Epithelial cell of esophagus (primary cell): ENCODE measurements at regions not wholly inside any gene's neighbourhood (a gene's known extent, or its start where the extent isn't known, plus 50 kb on each side); places are given as distances from the start of the nearest gene placed in this dataset.

Source experiments
- DNase-seq: peaks from one replicate; pipeline ENCODE4 v3.0.0; 2010; ENCODE audit warnings: low read depth
- H3K4me3 ChIP-seq: 2 replicates; pipeline ENCODE4 v1.5.1; 2011; ENCODE audit warnings: mild to moderate bottlenecking, low read length, control low read depth
- CTCF ChIP-seq: IDR thresholded peaks from 2 replicates; pipeline ENCODE4 v1.5.1; 2011; ENCODE audit warnings: low read depth, mild to moderate bottlenecking, low read length, control low read depth, inconsistent platforms; ENCODE audit not compliant: insufficient read depth; ENCODE audit errors: missing control alignments

GRCh38 chr7:156000601-156001396 is 188.5 kb upstream of the SHH start:
- TF ChIP-seq CTCF, result no peak
- no peak for DNase-seq
- H3K4me3 ChIP-seq, result no peak overlapping the region

- H3K4me3 ChIP-seq, result no peak overlapping the region
- no peak for TF ChIP-seq CTCF
- no peak for DNase-seq
Observed at GRCh38 chr7:155999631-156000489, 187.6 kb upstream of the SHH start.

- no peak for DNase-seq
- no peak overlapping the region for H3K4me3 ChIP-seq
- no peak for TF ChIP-seq CTCF
Observed at GRCh38 chr7:155998766-155999630, 186.7 kb upstream of the SHH start.

GRCh38 chr7:155998328-155998691 is 186.0 kb upstream of the SHH start:
- H3K4me3 ChIP-seq, result no peak overlapping the region
- no peak for TF ChIP-seq CTCF
- DNase-seq, result peak; percentile 9

GRCh38 chr7:155997431-155998327 is 185.4 kb upstream of the SHH start:
- no peak overlapping the region for H3K4me3 ChIP-seq
- no peak for TF ChIP-seq CTCF
- DNase-seq, result no peak
